ENCODE measurements at regions not wholly inside any gene's neighbourhood (a gene's known extent, or its start where the extent isn't known, plus 50 kb on each side); places are given as distances from the start of the nearest gene placed in this dataset.

- TF ChIP-seq CTCF (optimal IDR thresholded peaks at IDR 0.05 in 1 of 3, IDR thresholded peaks at IDR 0.05 in 1 of 3, conservative IDR thresholded peaks at IDR 0.05 in 1 of 3; ENCODE audit: extremely low read depth in 1 of 3, insufficient read depth in 2 of 3, low read length in 3 of 3) = no peak
- no peak for TF ChIP-seq EZH2 (IDR thresholded peaks at IDR 0.05; ENCODE audit: low read length)
Observed at GRCh38 chr2:82182270-82182669, 1877.7 kb upstream of the LRRTM1 start.
